GM18858 (cell line): ENCODE measurements at regions not wholly inside any gene's neighbourhood (a gene's known extent, or its start where the extent isn't known, plus 50 kb on each side); places are given as distances from the start of the nearest gene placed in this dataset.

Source experiments
- ATAC-seq: cut with Tn5 transposase; IDR thresholded peaks from one replicate; pipeline ENCODE4 v1.9.1; 2021; ENCODE audit not compliant: unreplicated experiment

GRCh38 chr6:131382631-131383030 is 190.4 kb upstream of the ARG1 start:
- no peak for ATAC-seq

- no peak for ATAC-seq
Observed at GRCh38 chr6:131383421-131384411, 189.3 kb upstream of the ARG1 start.

GRCh38 chr6:131387562-131388447 is 185.2 kb upstream of the ARG1 start:
- no peak for ATAC-seq

GRCh38 chr6:131390322-131390721 is 182.7 kb upstream of the ARG1 start:
- no peak for ATAC-seq

- ATAC-seq = no peak
Observed at GRCh38 chr6:131391116-131391515, 181.9 kb upstream of the ARG1 start.

- no peak for ATAC-seq
Observed at GRCh38 chr6:131393433-131393832, 179.6 kb upstream of the ARG1 start.

- no peak for ATAC-seq
Observed at GRCh38 chr6:131394768-131395432, 178.1 kb upstream of the ARG1 start.

- ATAC-seq = no peak
Observed at GRCh38 chr6:131398176-131398575, 174.8 kb upstream of the ARG1 start.

GRCh38 chr6:131399433-131399832 is 173.6 kb upstream of the ARG1 start:
- no peak for ATAC-seq

GRCh38 chr6:131400054-131400778 is 172.8 kb upstream of the ARG1 start:
- ATAC-seq = no peak

- ATAC-seq = no peak
Observed at GRCh38 chr6:131400779-131401496, 172.1 kb upstream of the ARG1 start.

- no peak for ATAC-seq
Observed at GRCh38 chr6:131408811-131409210, 164.2 kb upstream of the ARG1 start.

- no peak for ATAC-seq
Observed at GRCh38 chr6:131410785-131411184, 162.2 kb upstream of the ARG1 start.

- ATAC-seq = no peak
Observed at GRCh38 chr6:131412960-131413830, 159.8 kb upstream of the ARG1 start.

- ATAC-seq = no peak
Observed at GRCh38 chr6:131413831-131414191, 159.2 kb upstream of the ARG1 start.

- no peak for ATAC-seq
Observed at GRCh38 chr6:131414956-131415355, 158.1 kb upstream of the ARG1 start.

- no peak for ATAC-seq
Observed at GRCh38 chr6:131418441-131418840, 154.6 kb upstream of the ARG1 start.

GRCh38 chr6:131419702-131420101 is 153.3 kb upstream of the ARG1 start:
- no peak for ATAC-seq

GRCh38 chr6:131424016-131424415 is 149.0 kb upstream of the ARG1 start:
- ATAC-seq = no peak
